GM20431 (cell line): ENCODE measurements at regions not wholly inside any gene's neighbourhood (a gene's known extent, or its start where the extent isn't known, plus 50 kb on each side); places are given as distances from the start of the nearest gene placed in this dataset.

ENCODE experiments used
- in situ Hi-C: fragments of 300-500 bp; cut with MseI, MboI; formaldehyde crosslinking; loops from one replicate; pipeline ENCODE4 v1.15.0; 2020; ENCODE audit warnings: low sequenced_read_pairs; ENCODE audit not compliant: unreplicated experiment

GRCh38 chrY:8388512-8388911 is 948.8 kb upstream of the TSPY4 start:
- in situ Hi-C loops, result no loop called here

GRCh38 chrY:8390310-8390709 is 947.0 kb upstream of the TSPY4 start:
- in situ Hi-C loops, result no loop called here

GRCh38 chrY:8393246-8393645 is 944.0 kb upstream of the TSPY4 start:
- in situ Hi-C loops, result no loop called here

GRCh38 chrY:8422906-8423305 is 914.4 kb upstream of the TSPY4 start:
- in situ Hi-C loops, result no loop called here

- in situ Hi-C loops, result no loop called here
Observed at GRCh38 chrY:8426433-8426832, 910.8 kb upstream of the TSPY4 start.

- in situ Hi-C loops, result no loop called here
Observed at GRCh38 chrY:8437510-8437909, 899.8 kb upstream of the TSPY4 start.

- in situ Hi-C loops, result no loop called here
Observed at GRCh38 chrY:8442097-8442496, 895.2 kb upstream of the TSPY4 start.

- in situ Hi-C loops, result no loop called here
Observed at GRCh38 chrY:8452963-8453362, 884.3 kb upstream of the TSPY4 start.

GRCh38 chrY:8466813-8467212 is 870.5 kb upstream of the TSPY4 start:
- in situ Hi-C loops, result no loop called here

GRCh38 chrY:8470249-8470648 is 867.0 kb upstream of the TSPY4 start:
- in situ Hi-C loops, result no loop called here

GRCh38 chrY:8479141-8479540 is 858.1 kb upstream of the TSPY4 start:
- in situ Hi-C loops, result no loop called here

GRCh38 chrY:8488955-8489354 is 848.3 kb upstream of the TSPY4 start:
- in situ Hi-C loops, result no loop called here

GRCh38 chrY:8489880-8490630 is 847.2 kb upstream of the TSPY4 start:
- in situ Hi-C loops, result no loop called here

GRCh38 chrY:8494396-8494795 is 842.9 kb upstream of the TSPY4 start:
- in situ Hi-C loops, result no loop called here

- in situ Hi-C loops, result no loop called here
Observed at GRCh38 chrY:8495243-8495642, 842.0 kb upstream of the TSPY4 start.

- in situ Hi-C loops, result no loop called here
Observed at GRCh38 chrY:8500888-8501287, 836.4 kb upstream of the TSPY4 start.

- in situ Hi-C loops, result no loop called here
Observed at GRCh38 chrY:8533468-8533867, 803.8 kb upstream of the TSPY4 start.

GRCh38 chrY:8535704-8536103 is 801.6 kb upstream of the TSPY4 start:
- in situ Hi-C loops, result no loop called here

- in situ Hi-C loops, result no loop called here
Observed at GRCh38 chrY:8536277-8536676, 801.0 kb upstream of the TSPY4 start.

GRCh38 chrY:8541306-8541705 is 796.0 kb upstream of the TSPY4 start:
- in situ Hi-C loops, result no loop called here

GRCh38 chrY:8544715-8545114 is 792.5 kb upstream of the TSPY4 start:
- in situ Hi-C loops, result no loop called here

GRCh38 chrY:8547931-8548330 is 789.3 kb upstream of the TSPY4 start:
- in situ Hi-C loops, result no loop called here
